ENCODE measurements at regions not wholly inside any gene's neighbourhood (a gene's known extent, or its start where the extent isn't known, plus 50 kb on each side); places are given as distances from the start of the nearest gene placed in this dataset.

DNA sequence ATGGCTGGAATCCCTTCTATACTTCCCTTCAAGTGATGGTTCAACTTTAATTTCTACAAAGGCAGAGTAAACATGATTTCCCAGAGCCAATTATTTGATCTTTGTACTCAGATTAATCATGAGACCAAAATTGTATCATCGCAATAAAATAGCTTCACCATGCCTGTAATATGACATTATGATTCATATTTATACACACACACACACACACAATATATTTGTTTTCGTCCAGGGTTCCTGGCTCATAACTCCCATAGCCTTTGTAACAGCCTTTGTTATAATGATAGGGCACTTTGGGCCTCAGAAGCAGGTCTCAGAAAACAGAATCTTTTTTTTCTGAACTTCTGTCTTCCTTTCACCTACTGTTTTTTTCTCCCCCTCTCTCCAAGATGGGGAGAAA is 270.6 kb downstream of the ADGRA3 start:
- TF ChIP-seq, protein P1, sequence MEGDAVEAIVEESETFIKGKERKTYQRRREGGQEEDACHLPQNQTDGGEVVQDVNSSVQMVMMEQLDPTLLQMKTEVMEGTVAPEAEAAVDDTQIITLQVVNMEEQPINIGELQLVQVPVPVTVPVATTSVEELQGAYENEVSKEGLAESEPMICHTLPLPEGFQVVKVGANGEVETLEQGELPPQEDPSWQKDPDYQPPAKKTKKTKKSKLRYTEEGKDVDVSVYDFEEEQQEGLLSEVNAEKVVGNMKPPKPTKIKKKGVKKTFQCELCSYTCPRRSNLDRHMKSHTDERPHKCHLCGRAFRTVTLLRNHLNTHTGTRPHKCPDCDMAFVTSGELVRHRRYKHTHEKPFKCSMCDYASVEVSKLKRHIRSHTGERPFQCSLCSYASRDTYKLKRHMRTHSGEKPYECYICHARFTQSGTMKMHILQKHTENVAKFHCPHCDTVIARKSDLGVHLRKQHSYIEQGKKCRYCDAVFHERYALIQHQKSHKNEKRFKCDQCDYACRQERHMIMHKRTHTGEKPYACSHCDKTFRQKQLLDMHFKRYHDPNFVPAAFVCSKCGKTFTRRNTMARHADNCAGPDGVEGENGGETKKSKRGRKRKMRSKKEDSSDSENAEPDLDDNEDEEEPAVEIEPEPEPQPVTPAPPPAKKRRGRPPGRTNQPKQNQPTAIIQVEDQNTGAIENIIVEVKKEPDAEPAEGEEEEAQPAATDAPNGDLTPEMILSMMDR (CRISPR knock-in tag; IDR thresholded peaks at IDR 0.05), result no peak
- no peak for TF ChIP-seq GABPA (IDR thresholded peaks at IDR 0.05; ENCODE audit: low read depth, low read length)
- TF ChIP-seq GABPA (CRISPR knock-in tag; IDR thresholded peaks at IDR 0.05; ENCODE audit: low read depth), result no peak
- no peak for TF ChIP-seq FIP1L1 (IDR thresholded peaks at IDR 0.05; ENCODE audit: borderline replicate concordance, insufficient read depth, low read depth, low read length)
- TF ChIP-seq, protein P2, sequence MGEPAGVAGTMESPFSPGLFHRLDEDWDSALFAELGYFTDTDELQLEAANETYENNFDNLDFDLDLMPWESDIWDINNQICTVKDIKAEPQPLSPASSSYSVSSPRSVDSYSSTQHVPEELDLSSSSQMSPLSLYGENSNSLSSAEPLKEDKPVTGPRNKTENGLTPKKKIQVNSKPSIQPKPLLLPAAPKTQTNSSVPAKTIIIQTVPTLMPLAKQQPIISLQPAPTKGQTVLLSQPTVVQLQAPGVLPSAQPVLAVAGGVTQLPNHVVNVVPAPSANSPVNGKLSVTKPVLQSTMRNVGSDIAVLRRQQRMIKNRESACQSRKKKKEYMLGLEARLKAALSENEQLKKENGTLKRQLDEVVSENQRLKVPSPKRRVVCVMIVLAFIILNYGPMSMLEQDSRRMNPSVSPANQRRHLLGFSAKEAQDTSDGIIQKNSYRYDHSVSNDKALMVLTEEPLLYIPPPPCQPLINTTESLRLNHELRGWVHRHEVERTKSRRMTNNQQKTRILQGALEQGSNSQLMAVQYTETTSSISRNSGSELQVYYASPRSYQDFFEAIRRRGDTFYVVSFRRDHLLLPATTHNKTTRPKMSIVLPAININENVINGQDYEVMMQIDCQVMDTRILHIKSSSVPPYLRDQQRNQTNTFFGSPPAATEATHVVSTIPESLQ (CRISPR knock-in tag; conservative IDR thresholded peaks at IDR 0.05), result no peak
- TF ChIP-seq FOXK1 (CRISPR knock-in tag; IDR thresholded peaks at IDR 0.05; ENCODE audit: borderline replicate concordance, low read depth), result no peak
